ENCODE measurements at regions not wholly inside any gene's neighbourhood (a gene's known extent, or its start where the extent isn't known, plus 50 kb on each side); places are given as distances from the start of the nearest gene placed in this dataset.

DNA sequence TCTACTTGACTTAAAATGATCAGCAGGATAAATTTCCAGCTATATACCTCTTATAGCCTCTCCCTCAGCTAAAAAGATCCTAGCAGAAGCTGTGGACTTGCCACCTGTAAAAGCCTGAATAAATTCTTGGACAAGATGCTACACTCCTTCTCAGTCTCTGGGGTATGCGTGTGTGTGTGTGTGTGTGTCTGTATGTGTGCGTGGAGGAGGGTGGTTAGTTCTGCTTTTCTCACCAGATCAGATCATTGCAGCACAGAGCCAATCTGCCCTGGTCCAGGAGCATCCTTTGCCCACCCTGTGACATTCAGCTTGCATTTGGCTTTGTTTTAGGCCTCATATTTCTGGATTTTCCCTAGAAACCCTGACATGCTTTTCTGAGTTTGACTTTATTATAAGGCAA is 438.3 kb downstream of the RFC3 start:
- Histone ChIP-seq H3K9me3 (ENCODE audit: control insufficient read depth, low read depth, low read length) (no peaks in the 10 kb centered on the region), H4K20me1 (ENCODE audit: control insufficient read depth, insufficient read depth, insufficient read length) (no peaks in the 10 kb centered on the region), H4K5ac (ENCODE audit: insufficient read length, low read depth, low read length) (no peak overlapping the region), H3K27ac (ENCODE audit: insufficient read length, low read depth, low read length) (no peak overlapping the region), H3K79me1 (ENCODE audit: insufficient read depth, low read depth, low read length, poor library complexity, severe bottlenecking) (no peaks in the 10 kb centered on the region), H3K14ac (ENCODE audit: insufficient read depth, low read length) (no peak overlapping the region), H3K4me1 (ENCODE audit: insufficient read depth, low read length) (no peaks in the 10 kb centered on the region; the same call in 1 of the 2 replicates), H3K18ac (ENCODE audit: insufficient read length, low read depth, low read length) (no peak overlapping the region), H4K8ac (replicated peaks; ENCODE audit: insufficient read length, low read depth, low read length) (no peak overlapping the region), H2BK20ac (ENCODE audit: low read depth, low read length, poor library complexity, severe bottlenecking) (no peak overlapping the region), H3K27me3 (ENCODE audit: insufficient read depth, low read length) (no peaks in the 10 kb centered on the region), H2AFZ (ENCODE audit: low read length) (no peak overlapping the region), H3K23me2 (ENCODE audit: insufficient read length, low read depth, low read length, poor library complexity, severe bottlenecking) (no peaks in the 10 kb centered on the region), H3K4ac (ENCODE audit: low read depth, low read length) (no peak overlapping the region), H2BK15ac (ENCODE audit: low read depth, low read length) (no peak overlapping the region), H2BK12ac (ENCODE audit: insufficient read length, low read depth, low read length) (no peak overlapping the region), H3K79me2 (ENCODE audit: insufficient read depth, low read length) (no peaks in the 10 kb centered on the region), H3K9ac (ENCODE audit: extremely low read depth, insufficient read length, low read length) (no peak overlapping the region), H4K91ac (ENCODE audit: insufficient read length, low read depth, low read length) (no peak overlapping the region), H3K56ac (ENCODE audit: insufficient read length, low read depth, low read length) (no peak overlapping the region), H2BK120ac (ENCODE audit: low read depth, low read length, poor library complexity, severe bottlenecking) (no peak overlapping the region), H2AK5ac (ENCODE audit: insufficient read length, low read length) (no peak overlapping the region), H3T11ph (ENCODE audit: low read length) (no peak overlapping the region), H2BK5ac (ENCODE audit: insufficient read length, low read length) (no peak overlapping the region), H3K23ac (ENCODE audit: insufficient read length, low read depth, low read length) (no peak overlapping the region), H3K4me2 (ENCODE audit: insufficient read depth, insufficient read length, low read length) (no peak overlapping the region)
- no CpG with 5 or more reads among the region's 2 CpGs for WGBS (ENCODE audit: extremely low coverage, insufficient read length, low lambda C conversion rate)
- Mint-ChIP-seq H3K27ac (no peak overlapping the region), H3K4me3 (no peak overlapping the region), H3K9me3 (peaks cover 14% of the 10 kb centered on the region in 2 experiments; a peak in 4 of 5 replicates), H3K27me3 (ENCODE audit: low read depth) (no peaks in the 10 kb centered on the region), H3K4me1 (peaks cover 4 to 11% of the 10 kb centered on the region in 2 experiments), H3K36me3 (ENCODE audit: insufficient read depth in 1 of 3, low read depth in 3 of 3) (peaks cover 6 to 22% (median 9%) of the 10 kb centered on the region in 3 experiments; a peak in 5 of 7 replicates)
- TF ChIP-seq, protein P1, sequence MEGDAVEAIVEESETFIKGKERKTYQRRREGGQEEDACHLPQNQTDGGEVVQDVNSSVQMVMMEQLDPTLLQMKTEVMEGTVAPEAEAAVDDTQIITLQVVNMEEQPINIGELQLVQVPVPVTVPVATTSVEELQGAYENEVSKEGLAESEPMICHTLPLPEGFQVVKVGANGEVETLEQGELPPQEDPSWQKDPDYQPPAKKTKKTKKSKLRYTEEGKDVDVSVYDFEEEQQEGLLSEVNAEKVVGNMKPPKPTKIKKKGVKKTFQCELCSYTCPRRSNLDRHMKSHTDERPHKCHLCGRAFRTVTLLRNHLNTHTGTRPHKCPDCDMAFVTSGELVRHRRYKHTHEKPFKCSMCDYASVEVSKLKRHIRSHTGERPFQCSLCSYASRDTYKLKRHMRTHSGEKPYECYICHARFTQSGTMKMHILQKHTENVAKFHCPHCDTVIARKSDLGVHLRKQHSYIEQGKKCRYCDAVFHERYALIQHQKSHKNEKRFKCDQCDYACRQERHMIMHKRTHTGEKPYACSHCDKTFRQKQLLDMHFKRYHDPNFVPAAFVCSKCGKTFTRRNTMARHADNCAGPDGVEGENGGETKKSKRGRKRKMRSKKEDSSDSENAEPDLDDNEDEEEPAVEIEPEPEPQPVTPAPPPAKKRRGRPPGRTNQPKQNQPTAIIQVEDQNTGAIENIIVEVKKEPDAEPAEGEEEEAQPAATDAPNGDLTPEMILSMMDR (conservative IDR thresholded peaks at IDR 0.05), result no peak
- no peak for DNase-seq

All from H9 (cell line).